Vagina (tissue), 2 donors: ENCODE measurements at regions not wholly inside any gene's neighbourhood (a gene's known extent, or its start where the extent isn't known, plus 50 kb on each side); places are given as distances from the start of the nearest gene placed in this dataset.

Source experiments
- POLR2AphosphoS5 ChIP-seq, 2 donors: sonication (generic); formaldehyde crosslinking; IDR thresholded peaks; one replicate each; pipeline ENCODE4 v1.9.0; 2017; ENCODE audit warnings: antibody characterized with exemption in 2 of 2, mild to moderate bottlenecking in 2 of 2, low read depth in 1 of 2; ENCODE audit not compliant: insufficient read depth in 1 of 2
- TF ChIP-seq, protein P1 (sequence below), 3 experiments: fragments of 450-650 bp in 2 of 3; fragments of 200-600 bp in 1 of 3; sonication (generic) in 1 of 3; IDR thresholded peaks; one replicate each; pipeline ENCODE4 v1.5.1; 2017 to 2019; ENCODE audit warnings: antibody characterized with exemption in 3 of 3, mild to moderate bottlenecking in 2 of 3, moderate library complexity in 2 of 3

- no peak for TF ChIP-seq POLR2AphosphoS5 (IDR thresholded peaks at IDR 0.05; ENCODE audit: insufficient read depth in 1 of 2, low read depth in 1 of 2)
- TF ChIP-seq, protein P1, sequence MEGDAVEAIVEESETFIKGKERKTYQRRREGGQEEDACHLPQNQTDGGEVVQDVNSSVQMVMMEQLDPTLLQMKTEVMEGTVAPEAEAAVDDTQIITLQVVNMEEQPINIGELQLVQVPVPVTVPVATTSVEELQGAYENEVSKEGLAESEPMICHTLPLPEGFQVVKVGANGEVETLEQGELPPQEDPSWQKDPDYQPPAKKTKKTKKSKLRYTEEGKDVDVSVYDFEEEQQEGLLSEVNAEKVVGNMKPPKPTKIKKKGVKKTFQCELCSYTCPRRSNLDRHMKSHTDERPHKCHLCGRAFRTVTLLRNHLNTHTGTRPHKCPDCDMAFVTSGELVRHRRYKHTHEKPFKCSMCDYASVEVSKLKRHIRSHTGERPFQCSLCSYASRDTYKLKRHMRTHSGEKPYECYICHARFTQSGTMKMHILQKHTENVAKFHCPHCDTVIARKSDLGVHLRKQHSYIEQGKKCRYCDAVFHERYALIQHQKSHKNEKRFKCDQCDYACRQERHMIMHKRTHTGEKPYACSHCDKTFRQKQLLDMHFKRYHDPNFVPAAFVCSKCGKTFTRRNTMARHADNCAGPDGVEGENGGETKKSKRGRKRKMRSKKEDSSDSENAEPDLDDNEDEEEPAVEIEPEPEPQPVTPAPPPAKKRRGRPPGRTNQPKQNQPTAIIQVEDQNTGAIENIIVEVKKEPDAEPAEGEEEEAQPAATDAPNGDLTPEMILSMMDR (IDR thresholded peaks at IDR 0.05) = no peak
Observed at GRCh38 chr1:82464362-82465001, 663.7 kb downstream of the ADGRL2 start.
